Uterus (tissue), 3 donors: ENCODE measurements at regions not wholly inside any gene's neighbourhood (a gene's known extent, or its start where the extent isn't known, plus 50 kb on each side); places are given as distances from the start of the nearest gene placed in this dataset.

Experiments used
- DNase-seq, 2 donors: peaks; one replicate each; pipeline ENCODE4 v3.0.0-alpha.2; 2019 to 2020
- H3K27ac ChIP-seq, 2 donors: fragments of 200-600 bp; sonication (generic); 1 replicate in 1 of 2; 2 replicates in 1 of 2; pipeline ENCODE4 v1.5.1; 2016 to 2018
- H3K27me3 ChIP-seq, 2 donors: fragments of 200-600 bp; sonication (generic); one replicate each; pipeline ENCODE4 v1.5.1; 2018 to 2019; ENCODE audit warnings: control low read depth in 1 of 2
- H3K36me3 ChIP-seq, 2 donors: fragments of 200-600 bp; sonication (generic); one replicate each; pipeline ENCODE4 v1.5.1; 2019; ENCODE audit warnings: control low read depth in 1 of 2
- H3K4me1 ChIP-seq, 2 donors: fragments of 200-600 bp; sonication (generic); one replicate each; pipeline ENCODE4 v1.5.1; 2018 to 2019; ENCODE audit warnings: control low read depth in 1 of 2
- H3K4me3 ChIP-seq, 2 donors: fragments of 200-600 bp; sonication (generic); 1 replicate in 1 of 2; 2 replicates in 1 of 2; pipeline ENCODE4 v1.5.1; 2018 to 2019; ENCODE audit warnings: mild to moderate bottlenecking in 1 of 2
- H3K9me3 ChIP-seq, 2 donors: fragments of 200-600 bp; sonication (generic); one replicate each; pipeline ENCODE4 v1.5.1; 2019; ENCODE audit warnings: control low read depth in 1 of 2
- POLR2A ChIP-seq, 2 donors: fragments of 450-650 bp; IDR thresholded peaks; one replicate each; pipeline ENCODE4 v1.6.1; 2016; ENCODE audit warnings: antibody characterized with exemption in 2 of 2, mild to moderate bottlenecking in 1 of 2, moderate library complexity in 1 of 2
- intact Hi-C: fragments of 100-400 bp; cut with DNase I; formaldehyde crosslinking; loops from one replicate; pipeline ENCODE4 v1.15.1; 2023; ENCODE audit warnings: low total_unique reads
- TF ChIP-seq, protein P1 (sequence below), 4 experiments: fragments of 200-600 bp in 2 of 4; fragments of 450-650 bp in 2 of 4; sonication (generic) in 2 of 4; IDR thresholded peaks; one replicate each; pipeline ENCODE4 v1.5.1; 2016 to 2019; ENCODE audit warnings: antibody characterized with exemption in 4 of 4, mild to moderate bottlenecking in 2 of 4, moderate library complexity in 1 of 4
- donor health status: DM: yes; HTN: yes; CAD: no.

DNA sequence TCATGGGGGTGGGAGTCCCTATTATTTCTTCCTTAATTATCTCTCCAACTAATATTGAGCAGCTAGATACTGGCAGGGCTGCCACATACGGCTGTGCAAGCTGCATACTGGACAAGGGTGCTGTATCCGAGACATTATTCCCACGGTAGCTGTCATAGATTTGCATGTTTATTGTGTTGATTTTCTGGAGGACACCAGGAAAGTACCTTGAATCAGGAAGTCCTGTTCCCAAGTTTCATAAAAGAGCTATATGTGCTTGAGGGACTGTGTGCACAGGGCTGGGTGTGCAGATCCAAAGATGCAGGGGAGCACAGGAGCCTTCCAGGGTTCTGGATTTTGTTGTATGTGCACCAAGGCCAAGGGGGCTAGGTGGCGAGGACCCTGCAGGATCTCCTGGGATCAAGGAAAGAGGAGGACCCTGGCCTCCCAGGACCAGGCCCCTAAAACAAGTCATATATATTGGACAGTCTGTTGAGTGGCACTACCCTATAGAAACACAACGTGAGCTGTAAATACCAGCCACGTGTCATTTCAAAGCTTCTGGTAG, 119.2 kb upstream of the ALDH1A3 start:
- Histone ChIP-seq H3K4me3 (no peak overlapping the region), H3K36me3 (no peaks in the 10 kb centered on the region), H3K27me3 (no peaks in the 10 kb centered on the region), H3K9me3 (no peaks in the 10 kb centered on the region), H3K27ac (peak overlapping the region; percentile 60 to 75), H3K4me1 (no peaks in the 10 kb centered on the region)
- no peak for DNase-seq
- TF ChIP-seq, protein P1, sequence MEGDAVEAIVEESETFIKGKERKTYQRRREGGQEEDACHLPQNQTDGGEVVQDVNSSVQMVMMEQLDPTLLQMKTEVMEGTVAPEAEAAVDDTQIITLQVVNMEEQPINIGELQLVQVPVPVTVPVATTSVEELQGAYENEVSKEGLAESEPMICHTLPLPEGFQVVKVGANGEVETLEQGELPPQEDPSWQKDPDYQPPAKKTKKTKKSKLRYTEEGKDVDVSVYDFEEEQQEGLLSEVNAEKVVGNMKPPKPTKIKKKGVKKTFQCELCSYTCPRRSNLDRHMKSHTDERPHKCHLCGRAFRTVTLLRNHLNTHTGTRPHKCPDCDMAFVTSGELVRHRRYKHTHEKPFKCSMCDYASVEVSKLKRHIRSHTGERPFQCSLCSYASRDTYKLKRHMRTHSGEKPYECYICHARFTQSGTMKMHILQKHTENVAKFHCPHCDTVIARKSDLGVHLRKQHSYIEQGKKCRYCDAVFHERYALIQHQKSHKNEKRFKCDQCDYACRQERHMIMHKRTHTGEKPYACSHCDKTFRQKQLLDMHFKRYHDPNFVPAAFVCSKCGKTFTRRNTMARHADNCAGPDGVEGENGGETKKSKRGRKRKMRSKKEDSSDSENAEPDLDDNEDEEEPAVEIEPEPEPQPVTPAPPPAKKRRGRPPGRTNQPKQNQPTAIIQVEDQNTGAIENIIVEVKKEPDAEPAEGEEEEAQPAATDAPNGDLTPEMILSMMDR (IDR thresholded peaks at IDR 0.05): no peak
- TF ChIP-seq POLR2A (IDR thresholded peaks at IDR 0.05): no peak
- intact Hi-C loops: no loop called here

DNA sequence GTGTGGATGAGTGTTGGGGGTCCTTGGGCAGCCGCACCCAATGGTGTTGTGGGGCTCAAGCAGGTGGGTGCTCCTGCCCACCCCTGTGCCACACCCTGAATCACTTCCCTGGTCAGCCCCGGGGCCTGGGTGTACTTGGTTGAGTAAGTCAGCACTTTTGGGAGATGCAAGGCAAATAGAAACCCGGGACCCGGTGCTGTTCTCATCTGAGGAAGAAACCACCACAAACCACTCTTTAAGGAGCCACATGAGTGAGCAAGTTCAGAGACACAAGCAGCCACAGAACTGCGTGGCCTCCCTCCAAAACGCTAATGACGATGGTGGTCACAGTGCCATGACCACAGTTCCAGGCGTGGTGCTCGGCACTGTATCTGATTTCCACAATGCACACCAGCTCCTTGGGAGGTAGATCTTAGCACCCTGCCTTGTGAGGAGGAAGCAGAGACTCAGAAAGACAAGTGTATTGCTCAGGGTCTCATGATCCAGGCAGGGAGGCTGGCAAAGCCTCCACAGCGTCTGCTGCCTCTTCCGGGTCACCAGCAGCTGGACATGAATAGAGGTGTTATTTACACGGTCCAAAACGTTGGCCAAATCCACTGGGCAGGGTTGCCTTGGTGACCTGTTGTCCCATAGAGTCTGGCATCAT, 118.2 kb upstream of the ALDH1A3 start:
- H3K27me3 ChIP-seq: no peaks in the 10 kb centered on the region
- intact Hi-C loops: no loop called here
- no peak for DNase-seq

DNA sequence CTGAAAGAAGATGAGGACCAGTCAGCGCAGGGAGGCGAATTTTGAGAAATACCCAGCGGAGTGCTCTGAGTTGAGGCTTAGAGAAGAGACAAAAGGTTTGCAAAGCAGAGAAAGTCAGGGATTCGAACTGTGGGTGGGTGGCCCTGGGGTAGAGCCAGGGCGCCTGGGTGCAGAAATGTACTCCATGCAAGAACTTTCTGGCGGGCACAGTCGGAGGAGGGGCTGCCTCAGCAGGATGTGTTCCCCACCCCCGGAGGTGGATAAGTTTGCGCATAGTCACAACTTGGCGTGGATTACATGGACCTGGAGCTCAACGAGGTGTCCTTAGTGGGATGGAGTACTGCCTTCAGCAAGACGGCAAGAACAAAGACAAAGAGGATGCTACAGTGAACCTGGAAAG, 117.3 kb upstream of the ALDH1A3 start:
- intact Hi-C loops: no loop called here
- H3K4me3 ChIP-seq: no peak overlapping the region
- H3K27ac ChIP-seq: no peak overlapping the region
- DNase-seq: no peak
- no peak for TF ChIP-seq POLR2A (IDR thresholded peaks at IDR 0.05)
- TF ChIP-seq, protein P1 (IDR thresholded peaks at IDR 0.05): no peak
- H3K36me3 ChIP-seq: no peaks in the 10 kb centered on the region
- H3K27me3 ChIP-seq: no peaks in the 10 kb centered on the region
- H3K9me3 ChIP-seq: no peaks in the 10 kb centered on the region
- no peaks in the 10 kb centered on the region for H3K4me1 ChIP-seq

More for the DNA sequence above, 118.2 kb upstream of the ALDH1A3 start:
- no peaks in the 10 kb centered on the region for H3K9me3 ChIP-seq
- H3K4me1 ChIP-seq: no peaks in the 10 kb centered on the region
- H3K4me3 ChIP-seq: no peak overlapping the region
- no peak overlapping the region for H3K27ac ChIP-seq
- no peak for TF ChIP-seq POLR2A (IDR thresholded peaks at IDR 0.05)
- TF ChIP-seq, protein P1 (IDR thresholded peaks at IDR 0.05): no peak
- no peaks in the 10 kb centered on the region for H3K36me3 ChIP-seq

DNA sequence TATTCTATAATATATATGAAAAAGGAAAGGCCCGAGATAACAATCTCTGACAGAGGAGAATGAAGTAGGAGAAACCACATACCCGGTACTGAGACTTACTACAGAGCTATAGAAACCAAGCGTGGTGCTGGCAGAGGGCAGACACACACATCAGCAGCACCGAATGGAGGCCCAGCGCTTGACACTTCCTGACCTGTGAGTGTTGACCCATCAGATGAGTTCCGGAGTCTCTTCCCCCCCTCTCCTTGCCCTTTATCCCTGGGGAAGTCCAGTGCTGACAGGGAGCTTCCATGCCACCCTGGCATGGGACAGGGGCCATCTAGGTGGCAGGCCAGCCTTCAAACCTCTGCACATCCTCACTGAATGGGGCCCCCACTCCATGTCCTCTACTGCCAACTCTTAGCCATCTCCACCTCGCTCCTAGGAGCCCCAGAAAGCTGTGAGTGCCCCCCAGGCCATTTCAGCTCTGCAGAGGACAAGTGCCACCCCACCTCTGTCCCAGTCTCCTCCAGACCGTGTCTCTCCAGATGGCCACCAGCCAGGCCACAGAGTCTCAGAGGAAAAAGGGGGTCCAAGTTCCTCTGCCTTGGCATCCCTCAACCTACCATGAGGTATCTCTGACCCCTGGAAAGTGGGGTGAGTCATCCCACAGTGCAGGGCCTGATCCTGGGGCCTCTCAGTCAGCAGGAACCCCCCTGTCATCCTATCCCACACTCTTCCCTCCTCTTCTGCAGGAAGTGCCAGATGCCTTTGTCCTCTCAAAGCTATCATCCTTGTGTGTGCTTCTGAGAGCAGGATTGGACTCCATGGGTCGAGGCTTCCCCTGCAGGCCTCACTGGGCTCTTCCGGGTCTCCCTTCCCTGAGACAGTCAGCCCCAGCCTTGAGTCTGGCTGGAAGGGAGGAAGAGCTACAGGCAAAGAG, 116.5 kb upstream of the ALDH1A3 start:
- H3K4me3 ChIP-seq: no peak overlapping the region
- no peak for DNase-seq
- peak overlapping the region in 1 of 2 donors; percentile 39 for H3K27ac ChIP-seq
- H3K27me3 ChIP-seq: no peaks in the 10 kb centered on the region
- H3K4me1 ChIP-seq: no peaks in the 10 kb centered on the region
- no peaks in the 10 kb centered on the region for H3K9me3 ChIP-seq
- TF ChIP-seq, protein P1 (IDR thresholded peaks at IDR 0.05): no peak
- TF ChIP-seq POLR2A (IDR thresholded peaks at IDR 0.05): no peak
- no peaks in the 10 kb centered on the region for H3K36me3 ChIP-seq
- intact Hi-C loops: no loop called here
